ENCODE measurements at regions not wholly inside any gene's neighbourhood (a gene's known extent, or its start where the extent isn't known, plus 50 kb on each side); places are given as distances from the start of the nearest gene placed in this dataset.

GRCh38 chr9:82397534-82397933, 409.0 kb downstream of the SPATA31D1 start:
- TF ChIP-seq, protein P1, sequence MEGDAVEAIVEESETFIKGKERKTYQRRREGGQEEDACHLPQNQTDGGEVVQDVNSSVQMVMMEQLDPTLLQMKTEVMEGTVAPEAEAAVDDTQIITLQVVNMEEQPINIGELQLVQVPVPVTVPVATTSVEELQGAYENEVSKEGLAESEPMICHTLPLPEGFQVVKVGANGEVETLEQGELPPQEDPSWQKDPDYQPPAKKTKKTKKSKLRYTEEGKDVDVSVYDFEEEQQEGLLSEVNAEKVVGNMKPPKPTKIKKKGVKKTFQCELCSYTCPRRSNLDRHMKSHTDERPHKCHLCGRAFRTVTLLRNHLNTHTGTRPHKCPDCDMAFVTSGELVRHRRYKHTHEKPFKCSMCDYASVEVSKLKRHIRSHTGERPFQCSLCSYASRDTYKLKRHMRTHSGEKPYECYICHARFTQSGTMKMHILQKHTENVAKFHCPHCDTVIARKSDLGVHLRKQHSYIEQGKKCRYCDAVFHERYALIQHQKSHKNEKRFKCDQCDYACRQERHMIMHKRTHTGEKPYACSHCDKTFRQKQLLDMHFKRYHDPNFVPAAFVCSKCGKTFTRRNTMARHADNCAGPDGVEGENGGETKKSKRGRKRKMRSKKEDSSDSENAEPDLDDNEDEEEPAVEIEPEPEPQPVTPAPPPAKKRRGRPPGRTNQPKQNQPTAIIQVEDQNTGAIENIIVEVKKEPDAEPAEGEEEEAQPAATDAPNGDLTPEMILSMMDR (IDR thresholded peaks at IDR 0.05): no peak
- TF ChIP-seq POLR2A (IDR thresholded peaks at IDR 0.05): no peak

All from breast epithelium (tissue), 3 donors.